Neural progenitor cell (in vitro differentiated cells): ENCODE measurements at regions not wholly inside any gene's neighbourhood (a gene's known extent, or its start where the extent isn't known, plus 50 kb on each side); places are given as distances from the start of the nearest gene placed in this dataset.

Source experiments
- DNase-seq: peaks from one replicate; pipeline ENCODE4 v3.0.0-alpha.2; 2016; ENCODE audit warnings: low spot score
- H2AFZ ChIP-seq: fragments of 200-600 bp; sonication (generic); replicated peaks from 2 replicates; pipeline ENCODE4 v1.6.1; 2016; ENCODE audit warnings: antibody characterized with exemption
- H3F3A ChIP-seq: fragments of 200-600 bp; sonication (generic); 2 replicates; pipeline ENCODE4 v1.6.1; 2016; ENCODE audit warnings: antibody characterized with exemption, low read depth
- H3K27ac ChIP-seq: fragments of 200-600 bp; sonication (generic); 2 replicates; pipeline ENCODE4 v1.5.1; 2016; ENCODE audit warnings: mild to moderate bottlenecking
- H3K27me3 ChIP-seq: fragments of 200-600 bp; sonication (generic); 2 replicates; pipeline ENCODE4 v1.6.1; 2016; ENCODE audit warnings: mild to moderate bottlenecking, moderate library complexity
- H3K36me3 ChIP-seq: fragments of 200-600 bp; sonication (generic); 2 replicates; pipeline ENCODE4 v1.5.1; 2016
- H3K4me1 ChIP-seq: fragments of 200-600 bp; sonication (generic); 2 replicates; pipeline ENCODE4 v1.6.1; 2016; ENCODE audit warnings: mixed run types
- H3K4me2 ChIP-seq: fragments of 200-600 bp; sonication (generic); 2 replicates; pipeline ENCODE4 v1.6.1; 2016
- H3K4me3 ChIP-seq: fragments of 200-600 bp; sonication (generic); 2 replicates; pipeline ENCODE4 v1.5.1; 2016
- H3K79me2 ChIP-seq: fragments of 200-600 bp; sonication (generic); 2 replicates; pipeline ENCODE4 v1.6.1; 2016; ENCODE audit warnings: low read depth
- H3K9ac ChIP-seq: fragments of 200-600 bp; sonication (generic); 2 replicates; pipeline ENCODE4 v1.6.1; 2016
- H3K9me3 ChIP-seq: fragments of 200-600 bp; sonication (generic); 2 replicates; pipeline ENCODE4 v1.5.1; 2016; ENCODE audit warnings: low read depth
- H4K20me1 ChIP-seq: fragments of 200-600 bp; sonication (generic); 2 replicates; pipeline ENCODE4 v1.6.1; 2016; ENCODE audit warnings: low read depth
- H3K27ac Mint-ChIP-seq: 3 replicates; pipeline ENCODE4 v1.8.0; 2021; ENCODE audit warnings: mixed read lengths
- H3K27me3 Mint-ChIP-seq: 2 replicates; pipeline ENCODE4 v1.8.0; 2022; ENCODE audit warnings: low read depth, mild to moderate bottlenecking, inconsistent platforms, moderate library complexity, mixed read lengths; ENCODE audit not compliant: insufficient read depth
- H3K36me3 Mint-ChIP-seq: 3 replicates; pipeline ENCODE4 v1.8.0; 2021; ENCODE audit warnings: mixed read lengths
- H3K4me1 Mint-ChIP-seq: 3 replicates; pipeline ENCODE4 v1.8.0; 2021; ENCODE audit warnings: mixed read lengths
- H3K4me3 Mint-ChIP-seq: 3 replicates; pipeline ENCODE4 v1.8.0; 2021; ENCODE audit warnings: mild to moderate bottlenecking, moderate library complexity, mixed read lengths
- H3K9me3 Mint-ChIP-seq: 3 replicates; pipeline ENCODE4 v1.8.0; 2020; ENCODE audit warnings: mixed read lengths
- CTCF ChIP-seq: fragments of 200-600 bp; sonication (generic); IDR thresholded peaks from 2 replicates; pipeline ENCODE4 v1.5.1; 2017; ENCODE audit warnings: antibody characterized with exemption, mild to moderate bottlenecking
- EZH2 ChIP-seq: fragments of 200-600 bp; sonication (generic); IDR thresholded peaks from 2 replicates; pipeline ENCODE4 v1.6.1; 2017; ENCODE audit warnings: antibody characterized with exemption, mild to moderate bottlenecking, moderate library complexity
- EZH2phosphoT487 ChIP-seq: fragments of 200-600 bp; sonication (generic); IDR thresholded peaks from 2 replicates; pipeline ENCODE4 v1.6.1; 2017; ENCODE audit warnings: antibody characterized with exemption

DNA sequence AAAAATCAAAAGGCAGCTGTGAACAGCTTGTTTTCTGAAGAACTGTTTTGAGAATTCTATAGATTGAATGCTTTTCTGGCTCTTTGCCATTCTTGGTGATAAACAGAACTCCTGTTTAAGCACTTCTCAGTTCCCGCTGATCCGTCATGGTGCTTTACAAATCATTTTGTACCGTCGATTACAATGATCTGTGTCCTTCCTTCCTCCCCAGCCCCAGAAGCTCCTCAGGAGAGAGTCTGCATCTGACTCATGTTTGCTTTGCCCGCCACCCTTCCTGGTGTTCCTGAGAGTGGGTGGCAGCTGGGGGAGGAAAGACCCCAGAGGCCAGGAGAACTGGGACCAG is 538.6 kb upstream of the MARCKS start:
- Histone ChIP-seq H3K79me2 (no peaks in the 10 kb centered on the region), H2AFZ (peak overlapping the region; percentile 70), H3K9me3 (no peaks in the 10 kb centered on the region), H3K4me1 (peaks cover 14% of the 10 kb centered on the region), H3K9ac (no peak overlapping the region), H3K36me3 (no peaks in the 10 kb centered on the region), H4K20me1 (no peaks in the 10 kb centered on the region), H3K4me3 (no peak overlapping the region), H3K4me2 (peak overlapping the region; percentile 40), H3K27ac (peak overlapping the region; percentile 2), H3K27me3 (no peaks in the 10 kb centered on the region), H3F3A (peaks cover 9% of the 10 kb centered on the region)
- Mint-ChIP-seq H3K9me3 (peaks cover 12% of the 10 kb centered on the region), H3K27me3 (peaks cover 5% of the 10 kb centered on the region), H3K36me3 (no peaks in the 10 kb centered on the region), H3K4me3 (no peak overlapping the region), H3K4me1 (peaks cover 27% of the 10 kb centered on the region), H3K27ac (peak overlapping the region; percentile 98)
- no peak for DNase-seq
- no peak for TF ChIP-seq CTCF
- TF ChIP-seq EZH2phosphoT487 = no peak
- no peak for TF ChIP-seq EZH2

DNA sequence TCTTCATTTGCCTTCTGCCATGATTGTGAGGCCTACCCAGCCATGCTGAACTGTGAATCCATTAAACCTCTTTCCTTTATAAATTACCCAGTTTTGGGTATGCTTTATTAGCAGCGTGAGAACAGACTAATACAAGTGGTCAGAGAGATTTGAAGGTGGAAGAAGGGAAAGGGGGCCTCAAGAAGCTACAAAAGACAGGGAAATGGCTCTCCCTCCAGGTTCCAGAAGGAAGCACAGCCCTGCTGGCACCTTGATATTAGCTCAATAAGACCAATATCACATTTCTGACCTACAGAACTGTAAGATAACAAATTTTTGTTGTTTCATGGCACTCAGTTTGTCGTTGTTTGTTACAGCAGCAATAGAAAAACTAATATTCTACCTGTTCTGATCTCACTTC is 536.5 kb upstream of the MARCKS start:
- Mint-ChIP-seq H3K36me3 (no peaks in the 10 kb centered on the region), H3K4me3 (no peak overlapping the region), H3K9me3 (peaks cover 9% of the 10 kb centered on the region), H3K27me3 (peaks cover 8% of the 10 kb centered on the region), H3K4me1 (peaks cover 27% of the 10 kb centered on the region), H3K27ac (no peak overlapping the region)
- peaks cover 14% of the 10 kb centered on the region for H3K4me1 ChIP-seq
- peaks cover 9% of the 10 kb centered on the region for H3F3A ChIP-seq
- no peaks in the 10 kb centered on the region for H3K9me3 ChIP-seq
- H3K36me3 ChIP-seq = no peaks in the 10 kb centered on the region
- H3K27ac ChIP-seq = no peak overlapping the region
- H2AFZ ChIP-seq = no peak overlapping the region
- DNase-seq = no peak
- TF ChIP-seq EZH2phosphoT487 = no peak
- TF ChIP-seq CTCF = no peak
- TF ChIP-seq EZH2 = no peak
- H3K4me3 ChIP-seq = no peak overlapping the region
- no peaks in the 10 kb centered on the region for H4K20me1 ChIP-seq
- no peak overlapping the region for H3K4me2 ChIP-seq
- H3K79me2 ChIP-seq = no peaks in the 10 kb centered on the region
- H3K9ac ChIP-seq = no peak overlapping the region
- no peaks in the 10 kb centered on the region for H3K27me3 ChIP-seq

DNA sequence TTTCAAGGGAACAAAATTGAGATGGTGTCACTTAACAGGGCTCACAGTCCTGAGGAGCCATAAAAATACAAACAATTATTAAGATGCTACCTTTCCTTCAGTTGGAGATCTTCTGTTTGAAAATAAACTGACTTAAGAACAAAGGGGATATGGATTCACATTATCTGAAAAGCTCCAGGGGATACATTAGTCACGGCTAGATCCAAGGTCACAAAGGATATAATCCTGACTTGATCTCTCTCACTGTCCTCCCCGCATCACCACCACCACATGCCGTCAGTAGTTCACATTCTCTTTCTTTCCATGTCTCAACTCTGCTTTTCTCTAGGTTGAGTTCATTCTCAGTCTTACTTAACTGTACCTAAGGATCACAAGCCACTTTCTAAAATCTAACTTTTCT is 530.4 kb upstream of the MARCKS start:
- H2AFZ ChIP-seq = no peak overlapping the region
- no peaks in the 10 kb centered on the region for H3F3A ChIP-seq
- Mint-ChIP-seq H3K4me3 (no peak overlapping the region), H3K4me1 (peaks cover 24% of the 10 kb centered on the region), H3K27ac (peak overlapping the region; percentile 9), H3K9me3 (peaks cover 2% of the 10 kb centered on the region), H3K27me3 (peaks cover 5% of the 10 kb centered on the region), H3K36me3 (no peaks in the 10 kb centered on the region)
- no peaks in the 10 kb centered on the region for H3K36me3 ChIP-seq
- H3K4me3 ChIP-seq = no peak overlapping the region
- H4K20me1 ChIP-seq = no peaks in the 10 kb centered on the region
- H3K27me3 ChIP-seq = no peaks in the 10 kb centered on the region
- TF ChIP-seq CTCF (no peak), EZH2 (no peak), EZH2phosphoT487 (no peak)
- DNase-seq = no peak
- no peak overlapping the region for H3K27ac ChIP-seq
- no peak overlapping the region for H3K4me2 ChIP-seq
- peaks cover 7% of the 10 kb centered on the region for H3K4me1 ChIP-seq
- no peaks in the 10 kb centered on the region for H3K79me2 ChIP-seq
- H3K9me3 ChIP-seq = no peaks in the 10 kb centered on the region
- no peak overlapping the region for H3K9ac ChIP-seq
